AG04450 (cell line): ENCODE measurements at regions not wholly inside any gene's neighbourhood (a gene's known extent, or its start where the extent isn't known, plus 50 kb on each side); places are given as distances from the start of the nearest gene placed in this dataset.

Experiments
- CTCF ChIA-PET: fragments of 300-600, 350-600 bp; formaldehyde crosslinking; extraction: SDS; loops from one replicate; lab custom pipeline; 2022; ENCODE audit warnings: antibody characterized with exemption, inconsistent platforms; lab: Charles Lee
- POLR2A ChIA-PET: fragments of 350-600 bp; formaldehyde crosslinking; extraction: SDS; loops from one replicate; lab custom pipeline; 2021; ENCODE audit warnings: antibody characterized with exemption, inconsistent platforms; lab: Yijun Ruan, JAX
- DNase-seq: peaks from one replicate; pipeline ENCODE4 v3.0.0-alpha.2; 2011; ENCODE audit warnings: low read depth, low spot score
- H3K27ac ChIP-seq: one replicate; pipeline ENCODE4 v1.5.1; 2012; ENCODE audit warnings: low read depth, low read length, control low read depth
- H3K27me3 ChIP-seq: one replicate; pipeline ENCODE4 v1.6.0; 2012; ENCODE audit warnings: low read length; ENCODE audit not compliant: control insufficient read depth, insufficient read depth
- H3K4me3 ChIP-seq: 2 replicates; pipeline ENCODE4 v1.5.1; 2011; ENCODE audit warnings: mild to moderate bottlenecking, low read depth, low read length, control low read depth
- H3K9me3 ChIP-seq: 2 replicates; pipeline ENCODE4 v1.5.1; 2012; ENCODE audit warnings: low read length; ENCODE audit not compliant: control insufficient read depth, insufficient read depth
- TF ChIP-seq, protein P1 (sequence below): IDR thresholded peaks from 2 replicates; pipeline ENCODE4 v1.5.1; 2011; ENCODE audit warnings: low read depth, low read length, control low read depth, inconsistent platforms

DNA sequence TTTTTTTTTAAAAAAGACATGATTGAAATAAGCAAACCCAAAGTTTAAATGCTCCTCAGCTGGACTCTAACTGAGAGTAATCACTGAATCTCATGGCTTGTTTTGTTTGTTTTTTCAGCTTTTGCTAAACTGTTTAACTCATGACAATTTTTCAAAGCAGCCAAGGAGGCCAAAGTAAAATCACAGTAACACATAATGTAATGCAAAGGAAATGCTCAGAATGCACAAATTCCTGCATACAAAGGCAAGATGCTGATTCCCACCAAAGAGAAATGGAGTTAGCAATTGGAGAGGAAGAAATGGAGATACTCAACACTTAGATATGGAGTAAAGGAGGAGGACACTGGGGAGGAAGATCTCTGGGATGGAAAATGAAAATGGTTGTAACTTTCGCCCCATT, 126.2 kb upstream of the SOX5 start:
- TF ChIP-seq, protein P1, sequence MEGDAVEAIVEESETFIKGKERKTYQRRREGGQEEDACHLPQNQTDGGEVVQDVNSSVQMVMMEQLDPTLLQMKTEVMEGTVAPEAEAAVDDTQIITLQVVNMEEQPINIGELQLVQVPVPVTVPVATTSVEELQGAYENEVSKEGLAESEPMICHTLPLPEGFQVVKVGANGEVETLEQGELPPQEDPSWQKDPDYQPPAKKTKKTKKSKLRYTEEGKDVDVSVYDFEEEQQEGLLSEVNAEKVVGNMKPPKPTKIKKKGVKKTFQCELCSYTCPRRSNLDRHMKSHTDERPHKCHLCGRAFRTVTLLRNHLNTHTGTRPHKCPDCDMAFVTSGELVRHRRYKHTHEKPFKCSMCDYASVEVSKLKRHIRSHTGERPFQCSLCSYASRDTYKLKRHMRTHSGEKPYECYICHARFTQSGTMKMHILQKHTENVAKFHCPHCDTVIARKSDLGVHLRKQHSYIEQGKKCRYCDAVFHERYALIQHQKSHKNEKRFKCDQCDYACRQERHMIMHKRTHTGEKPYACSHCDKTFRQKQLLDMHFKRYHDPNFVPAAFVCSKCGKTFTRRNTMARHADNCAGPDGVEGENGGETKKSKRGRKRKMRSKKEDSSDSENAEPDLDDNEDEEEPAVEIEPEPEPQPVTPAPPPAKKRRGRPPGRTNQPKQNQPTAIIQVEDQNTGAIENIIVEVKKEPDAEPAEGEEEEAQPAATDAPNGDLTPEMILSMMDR, result no peak
- Histone ChIP-seq H3K9me3 (no peaks in the 10 kb centered on the region), H3K27me3 (no peaks in the 10 kb centered on the region), H3K4me3 (no peak overlapping the region), H3K27ac (no peak overlapping the region)
- peak; percentile 16 for DNase-seq
- ChIA-PET CTCF (interaction anchor here (0.6 to 1.1 kb wide), 3 partner anchors 34 to 871 kb away, joined by 3 to 7 read pairs (median 6); no protein-coding TSS in a partner anchor), POLR2A (interaction anchor here (0.7 kb wide), 1 partner anchor 493 kb away, joined by 6 read pairs; no protein-coding TSS in a partner anchor)

DNA sequence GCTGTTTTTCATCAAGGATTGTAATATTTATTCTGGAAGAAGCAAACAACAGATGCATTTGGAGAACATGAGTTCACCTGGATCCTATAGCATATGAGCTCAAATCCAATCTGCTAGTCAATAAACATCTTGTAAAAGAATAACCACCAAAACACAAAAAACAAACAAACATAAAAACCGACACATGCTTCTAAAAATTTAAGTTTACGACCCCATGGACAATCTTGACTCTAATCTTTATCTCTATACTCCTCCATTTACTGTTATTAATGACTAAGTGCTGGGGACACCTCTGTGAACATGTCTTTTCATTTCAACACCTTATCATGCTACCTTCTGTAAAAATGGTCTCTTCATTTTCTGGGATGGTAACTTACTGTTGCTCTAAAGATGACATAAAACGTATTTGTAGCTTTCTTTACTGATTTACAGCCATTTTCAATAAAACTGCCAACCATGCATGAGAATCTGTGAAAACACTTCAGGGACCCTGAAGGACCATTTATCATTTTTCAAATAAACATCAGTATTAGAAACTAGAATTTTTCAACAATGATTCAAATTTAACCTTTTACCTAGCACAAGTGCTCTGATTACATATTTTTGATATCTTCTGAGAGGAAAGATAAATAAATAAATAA, 123.8 kb upstream of the SOX5 start:
- TF ChIP-seq, protein P1, result no peak
- Histone ChIP-seq H3K27ac (no peak overlapping the region), H3K27me3 (no peaks in the 10 kb centered on the region), H3K4me3 (no peak overlapping the region), H3K9me3 (no peaks in the 10 kb centered on the region)
- ChIA-PET POLR2A (no interaction called here), CTCF (interaction anchor here (1.2 kb wide), 1 partner anchor 705 kb away, joined by 4 read pairs; no protein-coding TSS in a partner anchor)
- no peak for DNase-seq

DNA sequence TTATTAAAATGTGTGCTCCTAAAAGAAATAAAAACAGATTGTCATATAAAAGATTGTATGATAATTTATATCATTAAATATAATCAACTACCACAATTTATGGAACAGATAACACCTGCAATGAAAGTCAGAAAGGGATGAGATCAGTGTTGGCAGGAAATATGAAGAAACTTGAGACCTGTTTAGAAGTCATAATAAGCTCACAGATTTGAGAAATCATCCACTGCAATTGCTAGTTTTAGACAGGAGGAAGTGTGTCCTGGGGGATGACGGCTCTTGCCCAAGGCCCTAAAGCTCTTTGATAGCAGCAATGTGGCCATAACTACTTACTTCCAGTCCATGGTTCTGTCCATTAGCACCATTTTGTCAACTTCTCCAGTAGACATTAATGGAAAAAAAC, 122.8 kb upstream of the SOX5 start:
- ChIA-PET CTCF (interaction anchor here (1.2 kb wide), 1 partner anchor 706 kb away, joined by 4 read pairs; no protein-coding TSS in a partner anchor), POLR2A (no interaction called here)
- H3K27me3 ChIP-seq, result no peaks in the 10 kb centered on the region
- H3K9me3 ChIP-seq, result no peaks in the 10 kb centered on the region
- no peak overlapping the region for H3K27ac ChIP-seq
- DNase-seq, result no peak
- TF ChIP-seq, protein P1, result no peak
- no peak overlapping the region for H3K4me3 ChIP-seq

DNA sequence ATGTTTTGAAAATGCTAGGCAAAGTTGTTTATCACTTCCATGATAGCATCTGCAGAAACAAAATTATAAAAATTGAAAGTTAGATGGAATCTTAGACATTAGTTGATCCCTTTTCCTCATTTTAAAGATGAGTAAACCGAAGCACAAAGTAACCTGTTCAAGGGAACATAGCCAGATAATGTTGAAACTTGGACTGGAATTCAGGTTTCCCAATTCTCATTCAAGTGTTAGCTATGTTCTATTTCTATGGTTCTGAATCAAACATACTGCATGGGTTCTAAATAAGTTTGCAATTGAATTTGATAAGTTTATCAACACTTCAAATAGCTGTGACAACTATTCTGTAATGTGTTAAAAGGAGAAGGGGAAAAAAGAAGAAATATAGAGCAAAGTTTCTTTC, 122.4 kb upstream of the SOX5 start:
- POLR2A ChIA-PET, result no interaction called here

More for the DNA sequence above, 122.4 kb upstream of the SOX5 start:
- CTCF ChIA-PET, result no interaction called here
- Histone ChIP-seq H3K27ac (no peak overlapping the region), H3K4me3 (no peak overlapping the region), H3K9me3 (no peaks in the 10 kb centered on the region), H3K27me3 (no peaks in the 10 kb centered on the region)
- TF ChIP-seq, protein P1, result no peak
- no peak for DNase-seq
